PC-9 (cell line): ENCODE measurements at regions not wholly inside any gene's neighbourhood (a gene's known extent, or its start where the extent isn't known, plus 50 kb on each side); places are given as distances from the start of the nearest gene placed in this dataset.

Experiments used
- BruUV-seq: library from RNA; stranded (reverse); fragments of 400-500 nt; replicated peaks from 2 replicates; lab custom pipeline; 2021; lab: Mats Ljungman, UMichigan
- CTCF ChIA-PET: fragments of 300-600 bp; sonication (Branson Sonifier 250); formaldehyde crosslinking; loops from one replicate; lab custom pipeline; 2022; ENCODE audit warnings: antibody characterized with exemption; lab: Charles Lee
- POLR2A ChIA-PET: fragments of 300-600 bp; sonication (Branson Sonifier 250); formaldehyde crosslinking; loops from one replicate; lab custom pipeline; 2022; ENCODE audit warnings: antibody characterized with exemption; ENCODE audit not compliant: unreplicated experiment; lab: Charles Lee
- DNase-seq, 2 experiments: peaks; one replicate each; pipeline versions ENCODE4 v3.0.0 to v3.0.0-alpha.2; 2015 to 2022; ENCODE audit warnings: mixed read lengths in 1 of 2
- H2AFZ ChIP-seq: fragments of 200-600 bp; sonication (generic); 2 replicates; pipeline ENCODE4 v1.8.1; 2017; ENCODE audit warnings: antibody characterized with exemption
- H3F3A ChIP-seq: fragments of 200-600 bp; sonication (generic); 2 replicates; pipeline ENCODE4 v1.8.1; 2017; ENCODE audit warnings: antibody characterized with exemption, mild to moderate bottlenecking, low read depth; ENCODE audit not compliant: insufficient read depth
- H3K27ac ChIP-seq: fragments of 200-600 bp; sonication (generic); 2 replicates; pipeline ENCODE4 v1.6.1; 2016; ENCODE audit warnings: mixed run types
- H3K27me3 ChIP-seq: fragments of 200-600 bp; sonication (generic); 2 replicates; pipeline ENCODE4 v1.6.1; 2016; ENCODE audit warnings: low read depth, mixed run types; ENCODE audit not compliant: insufficient read depth
- H3K36me3 ChIP-seq: fragments of 200-600 bp; sonication (generic); 2 replicates; pipeline ENCODE4 v1.6.1; 2016; ENCODE audit warnings: low read depth, mixed run types
- H3K4me1 ChIP-seq: fragments of 200-600 bp; sonication (generic); replicated peaks from 2 replicates; pipeline ENCODE4 v1.6.1; 2016; ENCODE audit warnings: mixed run types; ENCODE audit not compliant: insufficient read depth
- H3K4me2 ChIP-seq: fragments of 200-600 bp; sonication (generic); 2 replicates; pipeline ENCODE4 v1.6.1; 2017; ENCODE audit warnings: mixed run types
- H3K4me3 ChIP-seq: fragments of 200-600 bp; sonication (generic); 2 replicates; pipeline ENCODE4 v1.6.1; 2016; ENCODE audit warnings: mixed run types
- H3K79me2 ChIP-seq: fragments of 200-600 bp; sonication (generic); 2 replicates; pipeline ENCODE4 v1.6.1; 2017; ENCODE audit warnings: low read depth, mixed run types
- H3K9me2 ChIP-seq: fragments of 200-600 bp; sonication (generic); 2 replicates; pipeline ENCODE4 v1.8.1; 2017; ENCODE audit warnings: mild to moderate bottlenecking; ENCODE audit not compliant: insufficient read depth
- H3K9me3 ChIP-seq: fragments of 200-600 bp; sonication (generic); 2 replicates; pipeline ENCODE4 v1.8.1; 2016; ENCODE audit warnings: low read depth; ENCODE audit not compliant: insufficient read depth
- H4K20me1 ChIP-seq: fragments of 200-600 bp; sonication (generic); 2 replicates; pipeline ENCODE4 v1.8.1; 2017; ENCODE audit not compliant: insufficient read depth
- EZH2 ChIP-seq: fragments of 200-600 bp; sonication (generic); IDR thresholded peaks from 2 replicates; pipeline ENCODE4 v1.8.0; 2017; ENCODE audit warnings: antibody characterized with exemption, low read depth
- intact Hi-C: fragments of 100-400 bp; cut with micrococcal nuclease; formaldehyde crosslinking; loops from one replicate; pipeline ENCODE4 v1.10.0; 2022; ENCODE audit not compliant: unreplicated experiment
- TF ChIP-seq, protein P1 (sequence below): fragments of 200-600 bp; sonication (generic); conservative IDR thresholded peaks from 2 replicates; pipeline ENCODE4 v1.6.1; 2017; ENCODE audit warnings: mixed run types, antibody characterized with exemption, mild to moderate bottlenecking, moderate library complexity

DNA sequence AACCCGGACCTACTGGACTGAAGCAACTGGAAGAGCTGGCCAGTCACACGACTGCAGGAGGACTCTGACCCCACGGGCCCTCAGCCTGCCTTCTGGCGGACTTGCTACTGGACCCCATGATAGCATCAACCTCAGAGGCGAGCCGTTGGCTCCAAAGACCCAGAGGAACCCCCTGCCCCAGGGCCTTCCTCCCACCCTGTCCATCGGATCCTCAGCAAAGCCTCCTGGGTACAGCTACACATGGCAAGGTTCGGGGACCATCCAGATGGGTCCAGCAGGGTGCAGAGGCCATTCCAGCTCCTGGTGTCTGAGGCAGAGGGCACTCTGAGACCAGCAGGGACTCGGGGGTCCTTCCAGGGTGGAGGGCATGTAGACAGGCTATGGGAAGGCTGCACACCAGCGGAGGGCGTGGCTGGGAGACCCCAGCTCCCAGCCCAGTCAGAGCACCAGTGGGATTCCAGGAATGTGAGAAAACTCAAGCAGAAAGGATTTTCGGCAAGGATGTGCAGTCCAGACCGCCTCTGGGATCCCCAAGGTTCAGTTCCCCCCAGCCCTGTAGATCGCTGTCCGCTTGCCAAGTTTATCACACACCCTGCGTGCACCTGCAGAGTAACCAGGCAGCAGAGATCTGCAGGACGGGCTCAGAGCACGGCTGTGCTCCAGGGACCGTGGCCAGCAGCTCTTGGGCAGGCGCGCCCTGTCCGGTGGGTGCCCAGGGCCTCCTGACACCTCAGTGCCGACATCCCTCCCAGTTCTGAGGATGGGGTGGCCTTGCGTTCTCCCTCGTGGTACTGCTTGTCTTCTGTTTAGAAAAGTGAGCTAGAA is 89.8 kb upstream of the PPP2R2D start:
- POLR2A ChIA-PET, result no interaction called here
- H3K4me1 ChIP-seq, result no peaks in the 10 kb centered on the region
- BruUV-seq, result no TSS peak
- no peak overlapping the region for H2AFZ ChIP-seq
- CTCF ChIA-PET, result no interaction called here
- H4K20me1 ChIP-seq, result no peaks in the 10 kb centered on the region
- no peak overlapping the region for H3K27ac ChIP-seq
- intact Hi-C loops, result no loop called here
- H3K9me2 ChIP-seq, result no peaks in the 10 kb centered on the region
- no peak overlapping the region for H3K4me2 ChIP-seq
- H3K9me3 ChIP-seq, result no peaks in the 10 kb centered on the region
- no peak overlapping the region for H3K4me3 ChIP-seq
- H3K27me3 ChIP-seq, result peaks cover 73% of the 10 kb centered on the region
- no peaks in the 10 kb centered on the region for H3K36me3 ChIP-seq
- no peak for TF ChIP-seq EZH2
- TF ChIP-seq, protein P1, sequence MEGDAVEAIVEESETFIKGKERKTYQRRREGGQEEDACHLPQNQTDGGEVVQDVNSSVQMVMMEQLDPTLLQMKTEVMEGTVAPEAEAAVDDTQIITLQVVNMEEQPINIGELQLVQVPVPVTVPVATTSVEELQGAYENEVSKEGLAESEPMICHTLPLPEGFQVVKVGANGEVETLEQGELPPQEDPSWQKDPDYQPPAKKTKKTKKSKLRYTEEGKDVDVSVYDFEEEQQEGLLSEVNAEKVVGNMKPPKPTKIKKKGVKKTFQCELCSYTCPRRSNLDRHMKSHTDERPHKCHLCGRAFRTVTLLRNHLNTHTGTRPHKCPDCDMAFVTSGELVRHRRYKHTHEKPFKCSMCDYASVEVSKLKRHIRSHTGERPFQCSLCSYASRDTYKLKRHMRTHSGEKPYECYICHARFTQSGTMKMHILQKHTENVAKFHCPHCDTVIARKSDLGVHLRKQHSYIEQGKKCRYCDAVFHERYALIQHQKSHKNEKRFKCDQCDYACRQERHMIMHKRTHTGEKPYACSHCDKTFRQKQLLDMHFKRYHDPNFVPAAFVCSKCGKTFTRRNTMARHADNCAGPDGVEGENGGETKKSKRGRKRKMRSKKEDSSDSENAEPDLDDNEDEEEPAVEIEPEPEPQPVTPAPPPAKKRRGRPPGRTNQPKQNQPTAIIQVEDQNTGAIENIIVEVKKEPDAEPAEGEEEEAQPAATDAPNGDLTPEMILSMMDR, result no peak
- no peaks in the 10 kb centered on the region for H3K79me2 ChIP-seq
- DNase-seq, result no peak
- H3F3A ChIP-seq, result no peaks in the 10 kb centered on the region

DNA sequence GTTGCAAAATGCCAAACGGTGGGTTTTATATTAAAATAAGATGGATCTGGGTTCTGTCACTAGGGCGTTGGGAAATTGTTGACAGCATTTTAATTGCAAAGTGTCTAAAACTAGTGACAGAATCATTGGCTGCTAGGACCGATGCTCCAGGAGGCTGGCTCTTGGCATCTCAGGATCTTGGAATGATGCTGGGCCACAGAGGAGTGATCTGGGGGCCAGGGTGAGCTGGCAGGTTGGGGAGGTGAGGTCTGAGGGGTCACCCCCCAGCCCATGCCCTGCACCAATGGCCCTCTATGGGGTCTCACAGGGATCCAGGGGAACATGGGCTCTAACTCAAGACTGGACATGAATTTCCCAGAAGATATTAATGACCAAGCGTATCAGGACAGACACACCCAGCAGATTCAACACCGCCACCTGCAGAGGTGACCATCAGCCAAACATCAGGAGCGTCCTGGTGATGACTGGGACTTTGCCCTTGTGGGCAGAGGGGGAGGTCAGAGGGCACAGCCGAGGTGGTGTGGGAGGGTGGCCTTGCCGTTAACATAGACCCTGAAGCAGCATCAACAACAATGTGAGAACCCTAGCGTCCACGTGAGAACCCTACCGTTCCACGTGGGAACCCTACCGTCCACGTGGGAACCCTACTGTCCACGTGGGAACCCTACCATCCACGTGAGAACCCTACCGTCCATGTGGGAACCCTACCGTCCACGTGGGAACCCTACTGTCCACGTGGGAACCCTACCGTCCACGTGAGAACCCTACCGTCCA is 89.0 kb upstream of the PPP2R2D start:
- DNase-seq, result no peak
- Histone ChIP-seq H3K9me3 (no peaks in the 10 kb centered on the region), H3K27me3 (peaks cover 71% of the 10 kb centered on the region), H3K4me2 (no peak overlapping the region), H3F3A (no peaks in the 10 kb centered on the region), H2AFZ (no peak overlapping the region), H3K36me3 (no peaks in the 10 kb centered on the region), H3K4me1 (no peaks in the 10 kb centered on the region), H3K4me3 (no peak overlapping the region), H4K20me1 (no peaks in the 10 kb centered on the region), H3K79me2 (no peaks in the 10 kb centered on the region), H3K9me2 (no peaks in the 10 kb centered on the region), H3K27ac (no peak overlapping the region)
- intact Hi-C loops, result no loop called here
- ChIA-PET CTCF (no interaction called here), POLR2A (no interaction called here)
- no TSS peak for BruUV-seq
- TF ChIP-seq EZH2, result no peak
- TF ChIP-seq, protein P1, result no peak

DNA sequence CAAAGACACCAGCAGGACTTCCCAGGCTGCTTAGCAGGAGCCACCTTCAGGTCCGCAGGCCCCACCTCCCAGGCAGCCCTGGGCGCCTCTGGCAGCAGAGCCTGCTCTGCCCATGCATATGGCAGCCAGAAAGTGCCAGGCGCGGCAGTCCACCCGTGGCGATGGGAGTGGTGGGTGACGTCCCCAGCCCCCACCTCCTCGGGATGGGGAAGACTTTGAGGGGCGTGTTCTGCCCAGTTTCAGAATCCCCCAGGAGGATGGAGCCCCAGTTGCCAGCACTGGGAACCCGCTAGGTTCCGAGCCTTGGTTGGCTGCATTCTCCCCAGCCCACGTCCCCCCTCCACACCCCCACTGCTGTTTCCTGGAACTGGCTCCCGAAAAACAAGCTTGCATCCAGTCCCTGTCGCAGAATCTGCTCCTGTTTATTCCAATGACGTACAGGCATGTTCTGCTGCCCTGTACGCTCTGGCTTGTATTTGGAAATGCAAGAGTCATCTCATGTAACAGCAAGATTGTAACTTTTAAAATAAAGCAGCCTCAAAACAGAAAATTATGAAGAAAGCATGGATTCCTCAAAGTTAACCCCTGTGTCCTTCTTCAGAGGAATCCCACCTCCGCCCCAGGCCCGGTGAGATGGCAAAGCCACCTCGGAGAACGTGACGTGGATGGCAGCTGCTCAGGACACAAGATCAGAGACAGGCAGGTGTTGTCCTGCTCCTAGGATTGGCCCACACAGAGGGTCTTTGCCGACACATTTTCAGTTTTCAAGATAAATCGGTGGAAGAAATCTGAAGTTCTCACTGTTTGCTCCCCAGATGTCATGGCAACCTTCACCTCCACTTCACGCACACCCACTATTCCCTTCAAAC is 87.8 kb upstream of the PPP2R2D start:
- no peak for DNase-seq
- H3K27ac ChIP-seq, result no peak overlapping the region
- H3K4me2 ChIP-seq, result no peak overlapping the region
- H3K4me3 ChIP-seq, result no peak overlapping the region
- intact Hi-C loops, result no loop called here
- H3K4me1 ChIP-seq, result no peaks in the 10 kb centered on the region
- H3F3A ChIP-seq, result no peaks in the 10 kb centered on the region
- POLR2A ChIA-PET, result no interaction called here
- H3K36me3 ChIP-seq, result no peaks in the 10 kb centered on the region
- no peaks in the 10 kb centered on the region for H3K79me2 ChIP-seq
- CTCF ChIA-PET, result no interaction called here
- H4K20me1 ChIP-seq, result no peaks in the 10 kb centered on the region
- H3K9me3 ChIP-seq, result no peaks in the 10 kb centered on the region
- no peaks in the 10 kb centered on the region for H3K9me2 ChIP-seq
- H3K27me3 ChIP-seq, result peaks cover 77% of the 10 kb centered on the region
- TF ChIP-seq, protein P1, result no peak
- TF ChIP-seq EZH2, result no peak
- BruUV-seq, result no TSS peak
- no peak overlapping the region for H2AFZ ChIP-seq
